ENCODE measurements at regions not wholly inside any gene's neighbourhood (a gene's known extent, or its start where the extent isn't known, plus 50 kb on each side); places are given as distances from the start of the nearest gene placed in this dataset.

DNA sequence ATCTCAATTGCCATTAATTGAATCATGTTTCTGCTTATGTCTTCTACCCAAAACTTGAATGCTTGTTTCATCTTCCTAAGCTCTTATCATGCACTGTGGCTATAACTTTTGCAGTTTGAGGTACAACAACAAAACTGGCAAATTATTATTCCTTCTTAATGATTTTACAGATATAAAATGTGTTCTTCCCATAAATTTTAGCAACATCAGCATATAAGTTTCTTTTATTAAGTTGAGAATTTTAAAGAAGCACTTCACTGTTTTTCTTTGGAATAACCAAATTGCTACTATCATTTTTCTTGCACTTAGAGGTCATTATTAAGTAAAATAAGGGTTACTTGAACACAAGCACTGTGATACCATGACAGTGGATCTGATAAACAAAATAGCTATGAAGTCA lies 862.6 kb upstream of the CADM2 start:
- TF ChIP-seq EZH2 (IDR thresholded peaks at IDR 0.05; ENCODE audit: insufficient read depth, low read length): no peak
- TF ChIP-seq, protein P1, sequence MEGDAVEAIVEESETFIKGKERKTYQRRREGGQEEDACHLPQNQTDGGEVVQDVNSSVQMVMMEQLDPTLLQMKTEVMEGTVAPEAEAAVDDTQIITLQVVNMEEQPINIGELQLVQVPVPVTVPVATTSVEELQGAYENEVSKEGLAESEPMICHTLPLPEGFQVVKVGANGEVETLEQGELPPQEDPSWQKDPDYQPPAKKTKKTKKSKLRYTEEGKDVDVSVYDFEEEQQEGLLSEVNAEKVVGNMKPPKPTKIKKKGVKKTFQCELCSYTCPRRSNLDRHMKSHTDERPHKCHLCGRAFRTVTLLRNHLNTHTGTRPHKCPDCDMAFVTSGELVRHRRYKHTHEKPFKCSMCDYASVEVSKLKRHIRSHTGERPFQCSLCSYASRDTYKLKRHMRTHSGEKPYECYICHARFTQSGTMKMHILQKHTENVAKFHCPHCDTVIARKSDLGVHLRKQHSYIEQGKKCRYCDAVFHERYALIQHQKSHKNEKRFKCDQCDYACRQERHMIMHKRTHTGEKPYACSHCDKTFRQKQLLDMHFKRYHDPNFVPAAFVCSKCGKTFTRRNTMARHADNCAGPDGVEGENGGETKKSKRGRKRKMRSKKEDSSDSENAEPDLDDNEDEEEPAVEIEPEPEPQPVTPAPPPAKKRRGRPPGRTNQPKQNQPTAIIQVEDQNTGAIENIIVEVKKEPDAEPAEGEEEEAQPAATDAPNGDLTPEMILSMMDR (IDR thresholded peaks at IDR 0.05; ENCODE audit: insufficient read depth, low read depth, low read length): no peak
- Mint-ChIP-seq H3K9me3 (ENCODE audit: unreplicated experiment) (no peaks in the 10 kb centered on the region), H3K4me3 (ENCODE audit: unreplicated experiment) (no peak overlapping the region), H3K27ac (ENCODE audit: unreplicated experiment) (no peak overlapping the region), H3K4me1 (ENCODE audit: low read depth, unreplicated experiment) (no peaks in the 10 kb centered on the region), H3K36me3 (ENCODE audit: low read depth, unreplicated experiment) (no peaks in the 10 kb centered on the region), H3K27me3 (ENCODE audit: low read depth, unreplicated experiment) (no peaks in the 10 kb centered on the region)
- no peaks in the 10 kb centered on the region for H3K27me3 ChIP-seq (ENCODE audit: insufficient read depth, low read length)
- DNase-seq (ENCODE audit: low read depth) (no peak), FAIRE-seq (no peak)
- no peaks in the 10 kb centered on the region for H3K9me3 ChIP-seq (ENCODE audit: insufficient read depth, low read depth, low read length)
- no peaks in the 10 kb centered on the region for H4K20me1 ChIP-seq (ENCODE audit: insufficient read depth, low read length)
- H3K4me3 ChIP-seq (ENCODE audit: insufficient read depth, low read depth, low read length): no peak overlapping the region
- H3K27ac ChIP-seq (ENCODE audit: low read depth, low read length): no peak overlapping the region
- no peak overlapping the region for H3K9ac ChIP-seq (ENCODE audit: low read length)
- no peak overlapping the region for H3K4me2 ChIP-seq (ENCODE audit: low read length)
- no peak overlapping the region for H2AFZ ChIP-seq (ENCODE audit: low read depth, low read length)
- H3K79me2 ChIP-seq (ENCODE audit: insufficient read depth, low read length): no peaks in the 10 kb centered on the region
- H3K36me3 ChIP-seq (ENCODE audit: insufficient read depth, low read length): no peaks in the 10 kb centered on the region
- H3K4me1 ChIP-seq (ENCODE audit: insufficient read depth, low read length): no peaks in the 10 kb centered on the region

DNA sequence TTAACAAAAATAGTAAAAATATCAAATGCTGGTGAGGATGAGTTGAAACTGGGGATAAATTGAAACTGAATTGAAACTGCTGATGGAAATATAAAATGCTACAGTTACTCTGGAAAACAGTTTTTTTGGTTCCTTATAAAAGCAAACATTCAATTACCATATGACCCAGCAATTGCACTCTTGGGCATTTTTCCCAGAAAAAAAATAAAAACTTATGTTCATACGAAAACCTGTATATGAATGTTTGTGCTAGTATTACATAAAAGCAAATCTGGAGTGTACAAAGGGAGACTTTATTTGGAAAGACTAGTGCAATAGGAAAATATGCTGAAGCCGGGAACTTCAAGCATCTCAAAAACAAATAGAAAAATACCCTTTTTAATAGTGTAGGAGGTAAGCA lies 857.9 kb upstream of the CADM2 start:
- Histone ChIP-seq H3K27ac (ENCODE audit: low read depth, low read length) (no peak overlapping the region), H3K4me1 (ENCODE audit: insufficient read depth, low read length) (no peaks in the 10 kb centered on the region), H3K36me3 (ENCODE audit: insufficient read depth, low read length) (no peaks in the 10 kb centered on the region), H2AFZ (ENCODE audit: low read depth, low read length) (no peak overlapping the region), H3K9ac (ENCODE audit: low read length) (no peak overlapping the region), H3K9me3 (ENCODE audit: insufficient read depth, low read depth, low read length) (no peaks in the 10 kb centered on the region), H3K4me2 (ENCODE audit: low read length) (no peak overlapping the region), H3K4me3 (ENCODE audit: insufficient read depth, low read depth, low read length) (no peak overlapping the region), H3K79me2 (ENCODE audit: insufficient read depth, low read length) (no peaks in the 10 kb centered on the region), H4K20me1 (ENCODE audit: insufficient read depth, low read length) (no peaks in the 10 kb centered on the region), H3K27me3 (ENCODE audit: insufficient read depth, low read length) (no peaks in the 10 kb centered on the region)
- Mint-ChIP-seq H3K27ac (ENCODE audit: unreplicated experiment) (no peak overlapping the region), H3K36me3 (ENCODE audit: low read depth, unreplicated experiment) (no peaks in the 10 kb centered on the region), H3K27me3 (ENCODE audit: low read depth, unreplicated experiment) (no peaks in the 10 kb centered on the region), H3K9me3 (ENCODE audit: unreplicated experiment) (peaks cover 3% of the 10 kb centered on the region), H3K4me1 (ENCODE audit: low read depth, unreplicated experiment) (no peaks in the 10 kb centered on the region), H3K4me3 (ENCODE audit: unreplicated experiment) (no peak overlapping the region)
- TF ChIP-seq, protein P1 (IDR thresholded peaks at IDR 0.05; ENCODE audit: insufficient read depth, low read depth, low read length): no peak
- no peak for TF ChIP-seq EZH2 (IDR thresholded peaks at IDR 0.05; ENCODE audit: insufficient read depth, low read length)
- DNase-seq (ENCODE audit: low read depth) (no peak), FAIRE-seq (no peak)

DNA sequence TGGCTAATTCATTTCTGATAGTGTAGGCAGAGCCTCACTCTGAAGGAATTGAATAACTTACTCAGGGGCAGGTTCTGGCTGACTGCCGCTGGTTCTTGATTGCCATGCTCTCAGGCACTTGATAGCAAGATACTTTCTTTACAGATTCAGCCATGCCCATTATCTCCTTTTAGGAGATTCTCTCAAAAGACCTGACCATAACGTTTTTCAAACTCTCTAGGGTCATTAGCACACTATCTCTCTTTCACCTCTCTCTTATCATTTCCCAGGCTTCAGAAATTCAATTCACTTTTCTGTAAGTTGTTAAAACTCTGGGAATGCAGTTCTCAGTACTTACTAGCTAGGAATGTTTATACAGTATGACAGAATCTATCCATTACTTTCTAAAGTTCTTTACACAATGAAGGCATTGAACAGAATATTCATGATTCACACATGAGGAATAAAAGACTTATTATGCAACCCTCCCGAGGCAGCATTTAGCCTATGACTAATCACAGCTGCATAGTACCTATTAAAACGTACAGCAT lies 850.3 kb upstream of the CADM2 start:
- no peaks in the 10 kb centered on the region for H3K79me2 ChIP-seq (ENCODE audit: insufficient read depth, low read length)
- no peaks in the 10 kb centered on the region for H4K20me1 ChIP-seq (ENCODE audit: insufficient read depth, low read length)
- H3K4me1 Mint-ChIP-seq (ENCODE audit: low read depth, unreplicated experiment): peaks cover 14% of the 10 kb centered on the region
- no peaks in the 10 kb centered on the region for H3K27me3 Mint-ChIP-seq (ENCODE audit: low read depth, unreplicated experiment)
- H3K4me1 ChIP-seq (ENCODE audit: insufficient read depth, low read length): peaks cover 22% of the 10 kb centered on the region
- peak; percentile 96 for DNase-seq (ENCODE audit: low read depth)
- H3K27ac ChIP-seq (ENCODE audit: low read depth, low read length): peak overlapping the region; percentile 94
- no peaks in the 10 kb centered on the region for H3K36me3 Mint-ChIP-seq (ENCODE audit: low read depth, unreplicated experiment)
- H3K4me2 ChIP-seq (ENCODE audit: low read length): peak overlapping the region; percentile 79
- H3K9me3 ChIP-seq (ENCODE audit: insufficient read depth, low read depth, low read length): no peaks in the 10 kb centered on the region
- peak overlapping the region; percentile 76 for H3K9ac ChIP-seq (ENCODE audit: low read length)
- peak overlapping the region; percentile 81 for H3K27ac Mint-ChIP-seq (ENCODE audit: unreplicated experiment)
- no peaks in the 10 kb centered on the region for H3K27me3 ChIP-seq (ENCODE audit: insufficient read depth, low read length)
- peak overlapping the region; percentile 35 for H3K4me3 ChIP-seq (ENCODE audit: insufficient read depth, low read depth, low read length)
- H2AFZ ChIP-seq (ENCODE audit: low read depth, low read length): peak overlapping the region; percentile 63
- TF ChIP-seq EZH2 (IDR thresholded peaks at IDR 0.05; ENCODE audit: insufficient read depth, low read length): no peak
- TF ChIP-seq, protein P1 (IDR thresholded peaks at IDR 0.05; ENCODE audit: insufficient read depth, low read depth, low read length): no peak
- FAIRE-seq: no peak
- peaks cover 6% of the 10 kb centered on the region for H3K9me3 Mint-ChIP-seq (ENCODE audit: unreplicated experiment)
- H3K4me3 Mint-ChIP-seq (ENCODE audit: unreplicated experiment): no peak overlapping the region
- H3K36me3 ChIP-seq (ENCODE audit: insufficient read depth, low read length): no peaks in the 10 kb centered on the region
